ENCODE measurements at regions not wholly inside any gene's neighbourhood (a gene's known extent, or its start where the extent isn't known, plus 50 kb on each side); places are given as distances from the start of the nearest gene placed in this dataset.
A peak's percentile ranks its signal among the peaks of the same experiment; 100 is the strongest.

- Histone ChIP-seq H3K36me3 (ENCODE audit: insufficient read depth, low read length, poor library complexity, severe bottlenecking) (no peaks in the 10 kb centered on the region), H3K27me3 (replicated peaks; ENCODE audit: insufficient read depth, low read depth, low read length, poor library complexity) (no peaks in the 10 kb centered on the region), H3K27ac (ENCODE audit: low read depth, low read length, poor library complexity, severe bottlenecking) (no peak overlapping the region), H3K9me3 (ENCODE audit: low read depth, low read length, poor library complexity, severe bottlenecking) (no peaks in the 10 kb centered on the region), H3K4me1 (ENCODE audit: insufficient read depth, low read length, poor library complexity, severe bottlenecking) (peaks cover 43% of the 10 kb centered on the region), H3K4me3 (ENCODE audit: low read depth, low read length, poor library complexity, severe bottlenecking) (no peak overlapping the region)
- BruUV-seq (replicated peaks), result no TSS peak
- TF ChIP-seq CTCF (conservative IDR thresholded peaks at IDR 0.05; ENCODE audit: low read depth, low read length) (no peak), EZH2 (IDR thresholded peaks at IDR 0.05; ENCODE audit: borderline replicate concordance, low read depth, low read length, poor library complexity, severe bottlenecking) (no peak)
- intact Hi-C loops (cut with micrococcal nuclease; ENCODE audit: unreplicated experiment), result no loop called here
- CTCF ChIA-PET, result no interaction called here
- DNase-seq (ENCODE audit: low spot score), result no peak
- POLR2A ChIA-PET (ENCODE audit: low non-redundant PET), result no interaction called here
Observed at GRCh38 chr9:129456549-129457324, 164.2 kb downstream of the C9orf50 start.

GRCh38 chr9:129455151-129455995 is 165.5 kb downstream of the C9orf50 start:
- H3K4me3 ChIP-seq (ENCODE audit: low read depth, low read length, poor library complexity, severe bottlenecking), result no peak overlapping the region
- H3K36me3 ChIP-seq (ENCODE audit: insufficient read depth, low read length, poor library complexity, severe bottlenecking), result no peaks in the 10 kb centered on the region
- intact Hi-C loops (cut with micrococcal nuclease; ENCODE audit: unreplicated experiment), result no loop called here
- H3K27ac ChIP-seq (ENCODE audit: low read depth, low read length, poor library complexity, severe bottlenecking), result no peak overlapping the region
- no peaks in the 10 kb centered on the region for H3K27me3 ChIP-seq (replicated peaks; ENCODE audit: insufficient read depth, low read depth, low read length, poor library complexity)
- POLR2A ChIA-PET (ENCODE audit: low non-redundant PET), result no interaction called here
- no peak for TF ChIP-seq EZH2 (IDR thresholded peaks at IDR 0.05; ENCODE audit: borderline replicate concordance, low read depth, low read length, poor library complexity, severe bottlenecking)
- H3K4me1 ChIP-seq (ENCODE audit: insufficient read depth, low read length, poor library complexity, severe bottlenecking), result peaks cover 33% of the 10 kb centered on the region
- peak; percentile 71 for DNase-seq (ENCODE audit: low spot score)
- CTCF ChIA-PET, result no interaction called here
- H3K9me3 ChIP-seq (ENCODE audit: low read depth, low read length, poor library complexity, severe bottlenecking), result no peaks in the 10 kb centered on the region
- no TSS peak for BruUV-seq (replicated peaks)

GRCh38 chr9:129454467-129455067 is 166.3 kb downstream of the C9orf50 start:
- Histone ChIP-seq H3K4me3 (ENCODE audit: low read depth, low read length, poor library complexity, severe bottlenecking) (no peak overlapping the region), H3K27ac (ENCODE audit: low read depth, low read length, poor library complexity, severe bottlenecking) (no peak overlapping the region), H3K4me1 (ENCODE audit: insufficient read depth, low read length, poor library complexity, severe bottlenecking) (peaks cover 25% of the 10 kb centered on the region), H3K27me3 (replicated peaks; ENCODE audit: insufficient read depth, low read depth, low read length, poor library complexity) (no peaks in the 10 kb centered on the region), H3K36me3 (ENCODE audit: insufficient read depth, low read length, poor library complexity, severe bottlenecking) (no peaks in the 10 kb centered on the region), H3K9me3 (ENCODE audit: low read depth, low read length, poor library complexity, severe bottlenecking) (no peaks in the 10 kb centered on the region)
- ChIA-PET CTCF (no interaction called here), POLR2A (ENCODE audit: low non-redundant PET) (no interaction called here)
- no peak for DNase-seq (ENCODE audit: low spot score)
- TF ChIP-seq EZH2 (IDR thresholded peaks at IDR 0.05; ENCODE audit: borderline replicate concordance, low read depth, low read length, poor library complexity, severe bottlenecking) (no peak), CTCF (conservative IDR thresholded peaks at IDR 0.05; ENCODE audit: low read depth, low read length) (no peak)
- intact Hi-C loops (cut with micrococcal nuclease; ENCODE audit: unreplicated experiment), result no loop called here
- BruUV-seq (replicated peaks), result no TSS peak
